Uterus (tissue), 3 donors: ENCODE measurements at regions not wholly inside any gene's neighbourhood (a gene's known extent, or its start where the extent isn't known, plus 50 kb on each side); places are given as distances from the start of the nearest gene placed in this dataset.
"Not testable (repeated sequence)": the region's sequence is repeated elsewhere in the genome, so short reads cannot be mapped to it uniquely, and the experiment has no call there.

Experiments
- DNase-seq, 2 donors: peaks; one replicate each; pipeline ENCODE4 v3.0.0-alpha.2; 2019 to 2020
- H3K27ac ChIP-seq, 2 donors: fragments of 200-600 bp; sonication (generic); 1 replicate in 1 of 2; 2 replicates in 1 of 2; pipeline ENCODE4 v1.5.1; 2016 to 2018
- H3K27me3 ChIP-seq, 2 donors: fragments of 200-600 bp; sonication (generic); one replicate each; pipeline ENCODE4 v1.5.1; 2018 to 2019; ENCODE audit warnings: control low read depth in 1 of 2
- H3K36me3 ChIP-seq, 2 donors: fragments of 200-600 bp; sonication (generic); one replicate each; pipeline ENCODE4 v1.5.1; 2019; ENCODE audit warnings: control low read depth in 1 of 2
- H3K4me1 ChIP-seq, 2 donors: fragments of 200-600 bp; sonication (generic); one replicate each; pipeline ENCODE4 v1.5.1; 2018 to 2019; ENCODE audit warnings: control low read depth in 1 of 2
- H3K4me3 ChIP-seq, 2 donors: fragments of 200-600 bp; sonication (generic); 1 replicate in 1 of 2; 2 replicates in 1 of 2; pipeline ENCODE4 v1.5.1; 2018 to 2019; ENCODE audit warnings: mild to moderate bottlenecking in 1 of 2
- H3K9me3 ChIP-seq, 2 donors: fragments of 200-600 bp; sonication (generic); one replicate each; pipeline ENCODE4 v1.5.1; 2019; ENCODE audit warnings: control low read depth in 1 of 2
- CTCF ChIP-seq, 4 experiments: fragments of 200-600 bp in 2 of 4; fragments of 450-650 bp in 2 of 4; sonication (generic) in 2 of 4; IDR thresholded peaks; one replicate each; pipeline ENCODE4 v1.5.1; 2016 to 2019; ENCODE audit warnings: antibody characterized with exemption in 4 of 4, mild to moderate bottlenecking in 2 of 4, moderate library complexity in 1 of 4
- POLR2A ChIP-seq, 2 donors: fragments of 450-650 bp; IDR thresholded peaks; one replicate each; pipeline ENCODE4 v1.6.1; 2016; ENCODE audit warnings: antibody characterized with exemption in 2 of 2, mild to moderate bottlenecking in 1 of 2, moderate library complexity in 1 of 2
- intact Hi-C: fragments of 100-400 bp; cut with DNase I; formaldehyde crosslinking; loops from one replicate; pipeline ENCODE4 v1.15.1; 2023; ENCODE audit warnings: low total_unique reads
- donor health status: DM: yes; HTN: yes; CAD: no.

- no peaks in the 10 kb centered on the region for H3K4me1 ChIP-seq
- DNase-seq = no peak
- H3K27me3 ChIP-seq = no peaks in the 10 kb centered on the region
- no peaks in the 10 kb centered on the region for H3K36me3 ChIP-seq
- H3K9me3 ChIP-seq = no peaks in the 10 kb centered on the region
- H3K27ac ChIP-seq = no peak overlapping the region
- intact Hi-C loops = no loop called here
- no peak overlapping the region for H3K4me3 ChIP-seq
- no peak for TF ChIP-seq POLR2A (IDR thresholded peaks at IDR 0.05)
- TF ChIP-seq CTCF (IDR thresholded peaks at IDR 0.05) = no peak
These were observed 214.9 kb downstream of the KCNRG start for GRCh38 chr13:50229960-50230661.

GRCh38 chr13:50230662-50230978 lies 215.4 kb downstream of the KCNRG start:
- TF ChIP-seq CTCF (IDR thresholded peaks at IDR 0.05) (no peak), POLR2A (IDR thresholded peaks at IDR 0.05) (no peak)
- Histone ChIP-seq H3K4me3 (no peak overlapping the region), H3K27me3 (no peaks in the 10 kb centered on the region), H3K9me3 (no peaks in the 10 kb centered on the region), H3K4me1 (no peaks in the 10 kb centered on the region), H3K27ac (no peak overlapping the region), H3K36me3 (no peaks in the 10 kb centered on the region)
- intact Hi-C loops = no loop called here
- no peak for DNase-seq

GRCh38 chr13:50233574-50233973 lies 218.3 kb downstream of the KCNRG start:
- H3K4me3 ChIP-seq, H3K27me3 ChIP-seq, DNase-seq, H3K36me3 ChIP-seq, H3K9me3 ChIP-seq, H3K4me1 ChIP-seq, intact Hi-C loops, H3K27ac ChIP-seq: not testable (repeated sequence)

- no peak for TF ChIP-seq CTCF (IDR thresholded peaks at IDR 0.05)
- TF ChIP-seq POLR2A (IDR thresholded peaks at IDR 0.05) = no peak
- Histone ChIP-seq H3K4me1 (no peaks in the 10 kb centered on the region), H3K27me3 (no peaks in the 10 kb centered on the region), H3K9me3 (no peaks in the 10 kb centered on the region), H3K4me3 (no peak overlapping the region), H3K27ac (no peak overlapping the region), H3K36me3 (no peaks in the 10 kb centered on the region)
- intact Hi-C loops = no loop called here
- no peak for DNase-seq
These were observed 220.5 kb downstream of the KCNRG start for GRCh38 chr13:50235604-50236342.

- no peak for DNase-seq
- TF ChIP-seq POLR2A (IDR thresholded peaks at IDR 0.05) = no peak
- TF ChIP-seq CTCF (IDR thresholded peaks at IDR 0.05) = no peak
- H3K9me3 ChIP-seq = no peaks in the 10 kb centered on the region
- H3K36me3 ChIP-seq = no peaks in the 10 kb centered on the region
- no peaks in the 10 kb centered on the region for H3K27me3 ChIP-seq
- peak overlapping the region in 1 of 2 donors; percentile 13 for H3K27ac ChIP-seq
- H3K4me3 ChIP-seq = no peak overlapping the region
- intact Hi-C loops = no loop called here
- no peaks in the 10 kb centered on the region for H3K4me1 ChIP-seq
These were observed 221.7 kb downstream of the KCNRG start for GRCh38 chr13:50236898-50237318.
